Embryonic facial prominence (tissue), 1 donor: ENCODE measurements at regions not wholly inside any gene's neighbourhood (a gene's known extent, or its start where the extent isn't known, plus 50 kb on each side); places are given as distances from the start of the nearest gene placed in this dataset.

ENCODE experiments used
- DNase-seq: peaks from one replicate; pipeline ENCODE4 v3.0.0-alpha.2; 2016; ENCODE audit errors: extremely low spot score

- no peak for DNase-seq
Observed at GRCh38 chr22:48224332-48224731, 1461.9 kb downstream of the TBC1D22A start.

- DNase-seq, result no peak
Observed at GRCh38 chr22:48223488-48224190, 1461.2 kb downstream of the TBC1D22A start.

GRCh38 chr22:48222742-48223487 is 1460.5 kb downstream of the TBC1D22A start:
- no peak for DNase-seq

- DNase-seq, result no peak
Observed at GRCh38 chr22:48218889-48219420, 1456.5 kb downstream of the TBC1D22A start.

- no peak for DNase-seq
Observed at GRCh38 chr22:48217596-48217995, 1455.1 kb downstream of the TBC1D22A start.

GRCh38 chr22:48212727-48213126 is 1450.3 kb downstream of the TBC1D22A start:
- no peak for DNase-seq

- DNase-seq, result no peak
Observed at GRCh38 chr22:48210812-48211211, 1448.4 kb downstream of the TBC1D22A start.

GRCh38 chr22:48210198-48210580 is 1447.7 kb downstream of the TBC1D22A start:
- DNase-seq, result no peak

GRCh38 chr22:48209473-48210197 is 1447.2 kb downstream of the TBC1D22A start:
- DNase-seq, result no peak

GRCh38 chr22:48208894-48209293 is 1446.4 kb downstream of the TBC1D22A start:
- no peak for DNase-seq

GRCh38 chr22:48207919-48208535 is 1445.6 kb downstream of the TBC1D22A start:
- no peak for DNase-seq

GRCh38 chr22:48205790-48206189 is 1443.3 kb downstream of the TBC1D22A start:
- DNase-seq, result no peak

- no peak for DNase-seq
Observed at GRCh38 chr22:48205161-48205560, 1442.7 kb downstream of the TBC1D22A start.

- no peak for DNase-seq
Observed at GRCh38 chr22:48204296-48204695, 1441.8 kb downstream of the TBC1D22A start.

GRCh38 chr22:48199667-48200066 is 1437.2 kb downstream of the TBC1D22A start:
- no peak for DNase-seq

- no peak for DNase-seq
Observed at GRCh38 chr22:48198489-48199459, 1436.3 kb downstream of the TBC1D22A start.

GRCh38 chr22:48197189-48197690 is 1434.8 kb downstream of the TBC1D22A start:
- DNase-seq, result no peak

- DNase-seq, result no peak
Observed at GRCh38 chr22:48192920-48193319, 1430.5 kb downstream of the TBC1D22A start.

- DNase-seq, result no peak
Observed at GRCh38 chr22:48192071-48192470, 1429.6 kb downstream of the TBC1D22A start.

GRCh38 chr22:48188231-48188721 is 1425.8 kb downstream of the TBC1D22A start:
- no peak for DNase-seq
